ENCODE measurements at regions not wholly inside any gene's neighbourhood (a gene's known extent, or its start where the extent isn't known, plus 50 kb on each side); places are given as distances from the start of the nearest gene placed in this dataset.

DNA sequence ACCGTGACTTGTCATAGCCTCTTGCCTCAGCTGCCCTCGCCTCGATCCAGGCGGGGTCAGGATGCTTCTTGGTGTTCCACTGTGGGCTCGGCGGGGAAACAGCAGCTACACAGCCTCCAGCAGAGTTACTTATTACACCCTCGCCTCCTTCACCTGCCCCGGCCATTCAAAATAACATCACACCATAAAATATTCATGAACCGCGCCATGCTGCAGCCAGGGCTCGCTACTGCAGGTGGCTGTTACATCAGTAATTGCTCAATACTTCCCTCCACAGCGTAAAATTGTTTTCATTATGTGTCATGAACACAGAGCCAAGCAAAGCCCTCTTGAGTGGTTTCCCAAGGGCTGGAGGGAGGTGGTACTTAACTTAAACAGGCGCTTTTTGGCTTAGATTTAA lies 241.5 kb upstream of the SP8 start:
- no peak for DNase-seq (ENCODE audit: low read depth in 2 of 2)

- no peak for DNase-seq (ENCODE audit: low read depth in 2 of 2)
Measured at GRCh38 chr7:21028599-21028998, 241.9 kb upstream of the SP8 start.

GRCh38 chr7:21029006-21029405 lies 242.3 kb upstream of the SP8 start:
- DNase-seq (ENCODE audit: low read depth in 2 of 2): no peak

DNA sequence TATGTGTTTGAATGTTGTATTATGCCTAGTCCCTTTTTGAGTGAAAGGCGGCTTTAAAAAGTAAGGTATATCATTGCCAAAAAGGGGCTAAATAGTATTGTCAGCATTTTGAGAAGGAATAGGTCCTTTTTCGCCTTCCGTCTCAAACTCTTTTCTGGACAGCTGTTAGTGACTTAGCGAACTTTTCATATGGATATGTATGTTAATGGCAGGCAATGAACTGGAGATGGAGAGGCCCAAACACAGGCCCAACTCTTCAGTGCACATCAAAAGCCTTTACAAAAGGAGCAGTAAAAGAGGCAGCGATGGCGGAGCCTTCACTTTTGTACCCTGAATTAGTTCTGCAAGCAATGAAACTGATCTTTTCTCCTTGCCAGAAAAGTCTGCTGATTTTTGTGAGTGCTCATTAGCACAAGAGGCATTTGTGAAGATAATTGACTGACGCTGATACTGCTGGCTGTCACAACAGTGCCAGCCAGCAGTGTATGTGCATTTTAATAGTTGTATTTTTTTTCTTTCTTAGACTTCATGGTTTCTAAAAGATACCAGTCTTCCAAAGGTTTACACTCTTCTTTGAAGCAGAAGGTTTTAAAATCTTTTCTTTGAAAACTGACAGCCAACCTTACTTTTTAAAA lies 243.7 kb upstream of the SP8 start:
- DNase-seq (ENCODE audit: low read depth in 2 of 2): no peak

DNA sequence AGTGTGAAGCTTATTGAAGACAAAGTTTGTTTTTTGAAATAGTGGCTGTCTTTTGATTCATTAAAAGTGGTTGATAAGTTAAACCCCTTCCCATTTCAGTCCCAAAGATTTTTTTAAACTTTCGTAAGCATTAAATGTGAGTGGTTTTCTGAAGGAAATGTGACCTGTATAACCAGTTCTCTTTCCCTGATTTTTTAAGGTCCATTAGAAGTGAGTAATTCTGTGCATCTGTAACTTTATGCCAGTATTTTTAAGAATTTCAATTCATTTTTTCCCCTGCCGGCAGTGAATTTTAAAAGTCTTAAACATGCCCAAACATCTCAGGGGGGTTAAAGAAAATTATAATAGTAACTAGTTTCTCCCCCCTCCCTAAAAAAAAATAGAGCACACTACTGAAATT lies 254.6 kb upstream of the SP8 start:
- no peak for DNase-seq (ENCODE audit: low read depth in 2 of 2)

- DNase-seq (ENCODE audit: low read depth in 2 of 2): no peak
Measured at GRCh38 chr7:21041666-21042065, 255.0 kb upstream of the SP8 start.

GRCh38 chr7:21044384-21044783 lies 257.7 kb upstream of the SP8 start:
- DNase-seq (ENCODE audit: low read depth in 2 of 2): no peak

DNA sequence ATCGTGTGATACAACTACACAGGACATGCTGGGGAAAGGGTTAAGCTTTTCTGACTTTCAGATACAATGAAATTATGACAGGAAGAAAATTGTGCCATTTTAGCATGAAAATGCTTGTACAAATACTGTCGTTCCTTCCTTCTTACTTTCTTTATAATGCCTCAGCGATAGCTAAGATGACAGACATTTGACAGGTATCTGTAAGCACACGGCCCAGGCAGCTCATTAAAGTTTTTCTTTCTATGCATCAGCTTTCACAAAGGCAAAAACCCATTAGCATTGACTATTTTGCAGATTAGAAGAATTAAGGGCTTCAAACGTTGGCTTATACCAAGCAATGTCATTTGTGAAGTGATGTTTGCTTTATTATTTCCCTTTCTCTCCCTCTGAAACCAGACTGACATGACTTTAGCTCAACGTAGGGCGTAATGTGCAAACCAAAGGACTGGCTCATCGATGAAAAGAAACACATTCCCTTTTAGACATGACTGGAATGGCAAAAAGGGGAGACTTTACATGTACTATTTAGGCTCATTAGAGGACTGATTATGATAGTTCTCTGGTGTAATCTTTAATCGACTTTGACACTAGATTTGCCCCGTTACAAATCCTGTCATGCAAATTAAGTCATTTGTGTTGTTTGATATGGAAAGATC lies 258.4 kb upstream of the SP8 start:
- DNase-seq (ENCODE audit: low read depth in 2 of 2): no peak

GRCh38 chr7:21051865-21052264 lies 265.2 kb upstream of the SP8 start:
- DNase-seq (ENCODE audit: low read depth in 2 of 2): no peak

DNA sequence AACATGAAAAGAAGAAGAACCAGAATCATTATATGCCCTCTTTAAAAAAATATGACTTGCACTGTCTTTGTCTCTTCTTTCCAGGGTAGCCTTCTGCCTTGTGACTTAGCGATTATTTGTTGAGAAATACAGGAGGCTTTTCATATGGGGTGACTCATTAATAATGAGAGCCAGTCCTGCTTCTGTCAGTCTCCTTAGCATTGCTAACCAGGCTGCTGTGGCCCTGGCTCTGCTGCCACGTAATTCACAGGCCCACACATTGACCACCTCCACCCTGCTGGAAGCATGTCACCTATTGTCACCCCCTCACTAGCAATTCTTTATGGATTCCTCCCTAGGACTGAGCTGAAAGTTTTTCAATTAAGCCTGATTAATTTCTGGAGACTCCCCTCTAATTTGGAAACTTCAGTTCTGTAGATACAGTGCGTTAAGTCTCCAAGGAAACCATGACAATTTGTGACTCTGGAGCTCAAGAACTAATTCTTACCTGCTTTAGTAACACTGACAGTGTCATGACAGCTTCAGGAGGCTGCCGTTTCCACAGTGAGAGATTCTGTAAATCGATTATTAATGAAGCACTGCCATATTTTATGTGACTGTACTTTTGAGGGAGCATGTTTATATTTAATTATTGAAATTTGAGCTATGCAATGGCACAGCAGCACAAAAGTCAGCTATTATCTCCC lies 267.9 kb upstream of the SP8 start:
- DNase-seq (ENCODE audit: low read depth in 2 of 2): no peak

GRCh38 chr7:21059069-21059468 lies 272.4 kb upstream of the SP8 start:
- DNase-seq (ENCODE audit: low read depth in 2 of 2): no peak

DNA sequence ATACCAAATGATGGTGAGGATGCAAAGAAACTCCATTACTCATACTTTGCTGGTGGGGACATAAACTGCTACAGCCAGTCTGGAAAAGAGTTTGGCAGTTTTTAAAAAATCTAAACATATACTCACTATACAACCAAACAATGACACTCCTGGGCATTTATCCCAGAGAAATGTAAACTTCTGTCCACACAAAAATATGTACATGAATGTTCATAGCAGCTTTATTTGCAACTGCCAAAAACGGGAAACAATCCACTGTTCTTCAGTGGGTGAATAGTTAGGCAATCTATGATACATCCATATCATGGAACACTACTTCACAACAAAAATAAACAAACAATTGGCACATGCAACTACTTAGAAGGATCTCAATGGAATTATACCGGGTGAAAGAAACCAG lies 276.4 kb upstream of the SP8 start:
- DNase-seq (ENCODE audit: low read depth in 2 of 2): no peak

DNA sequence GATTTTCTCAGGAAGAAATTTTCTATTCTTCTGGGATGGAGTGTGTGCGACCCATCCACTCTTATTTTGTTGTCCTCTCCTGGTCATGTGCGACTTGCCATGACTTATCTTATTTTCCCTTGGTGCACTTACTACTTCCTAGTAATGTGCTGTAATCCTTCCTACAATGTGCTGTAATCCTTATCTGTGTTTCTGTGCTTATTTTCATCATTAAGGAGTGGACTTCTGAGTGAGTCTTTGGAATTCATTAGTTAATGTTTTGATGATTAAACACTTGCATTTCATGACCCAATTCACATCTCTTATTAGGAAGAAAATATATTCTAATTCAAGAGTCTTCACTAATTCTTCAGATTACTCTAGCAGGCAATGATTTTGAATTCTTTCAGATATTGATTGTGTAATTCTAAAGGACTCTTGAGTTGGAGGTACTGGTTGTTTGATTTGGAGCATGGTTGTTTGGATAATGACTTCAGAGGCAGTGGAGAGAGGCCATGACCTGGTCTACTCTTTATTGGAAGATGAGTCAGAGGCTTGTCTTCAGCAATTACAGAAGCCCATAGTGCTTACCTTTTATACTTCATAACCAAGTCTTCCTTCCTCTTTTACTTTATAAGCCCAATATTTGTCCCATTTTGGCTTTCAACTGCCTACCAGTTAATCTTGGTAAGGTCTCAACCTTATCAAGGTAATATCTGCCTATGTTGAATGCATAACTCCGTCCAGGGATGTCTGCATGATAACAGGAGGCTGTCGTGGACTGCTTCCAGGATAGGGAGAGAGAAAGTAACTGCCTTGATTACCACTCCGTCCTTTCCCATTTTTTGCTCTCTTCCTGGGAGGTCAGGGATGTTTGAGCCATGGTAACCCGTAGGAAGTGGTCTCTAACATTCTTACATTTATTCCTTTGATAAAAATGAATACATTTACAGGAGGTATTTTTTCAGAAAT lies 278.3 kb upstream of the SP8 start:
- no peak for DNase-seq (ENCODE audit: low read depth in 2 of 2)

DNA sequence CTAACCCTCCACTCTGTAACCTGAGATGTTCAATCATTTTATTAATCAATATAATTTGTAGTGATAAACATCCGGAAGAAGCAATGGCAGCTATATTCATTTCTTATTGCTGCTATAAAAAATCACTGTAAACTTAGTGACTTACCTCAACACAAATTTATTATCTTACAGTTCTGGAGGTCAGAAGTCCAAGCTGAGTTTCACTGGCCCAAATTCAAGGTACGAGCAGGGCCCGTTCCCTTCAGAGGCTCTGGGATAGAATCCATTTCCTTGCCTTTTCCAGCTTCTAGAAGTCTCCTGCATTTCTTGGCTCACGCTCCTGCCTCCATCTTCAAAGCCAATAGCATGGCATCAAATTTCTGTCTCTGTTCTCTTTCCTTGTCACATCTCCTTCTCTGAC lies 279.5 kb upstream of the SP8 start:
- no peak for DNase-seq (ENCODE audit: low read depth in 2 of 2)

- DNase-seq (ENCODE audit: low read depth in 2 of 2): no peak
Measured at GRCh38 chr7:21067216-21067615, 280.5 kb upstream of the SP8 start.

DNA sequence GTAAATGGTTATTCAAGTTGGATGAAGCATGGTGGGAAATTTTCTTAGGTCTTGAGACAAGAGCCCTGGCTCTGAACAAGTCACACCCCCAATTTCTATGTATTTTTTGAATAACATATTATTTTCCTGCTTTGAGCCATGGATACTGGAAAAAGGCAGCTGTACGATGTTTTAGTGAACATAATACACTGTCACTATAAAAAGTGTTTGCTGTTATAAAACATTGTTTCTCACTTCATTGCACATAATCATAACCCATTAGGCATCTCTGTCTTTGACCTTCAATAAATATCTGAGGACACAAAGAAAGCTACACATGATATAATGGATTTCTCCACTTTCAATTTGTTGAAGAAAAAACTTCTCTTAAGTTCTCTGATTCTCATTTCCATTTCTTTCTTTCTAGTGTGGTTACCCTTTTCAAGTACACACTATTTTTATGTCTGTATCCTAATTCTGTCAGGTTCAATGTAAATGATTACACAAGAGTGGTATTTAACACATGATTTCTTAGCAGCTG lies 283.9 kb upstream of the SP8 start:
- DNase-seq (ENCODE audit: low read depth in 2 of 2): no peak

- no peak for DNase-seq (ENCODE audit: low read depth in 2 of 2)
Measured at GRCh38 chr7:21071561-21072501, 285.1 kb upstream of the SP8 start.

- DNase-seq (ENCODE audit: low read depth in 2 of 2): no peak
Measured at GRCh38 chr7:21076054-21076453, 289.4 kb upstream of the SP8 start.

GRCh38 chr7:21076574-21076973 lies 289.9 kb upstream of the SP8 start:
- no peak for DNase-seq (ENCODE audit: low read depth in 2 of 2)

GRCh38 chr7:21077602-21078001 lies 290.9 kb upstream of the SP8 start:
- DNase-seq (ENCODE audit: low read depth in 2 of 2): no peak

DNA sequence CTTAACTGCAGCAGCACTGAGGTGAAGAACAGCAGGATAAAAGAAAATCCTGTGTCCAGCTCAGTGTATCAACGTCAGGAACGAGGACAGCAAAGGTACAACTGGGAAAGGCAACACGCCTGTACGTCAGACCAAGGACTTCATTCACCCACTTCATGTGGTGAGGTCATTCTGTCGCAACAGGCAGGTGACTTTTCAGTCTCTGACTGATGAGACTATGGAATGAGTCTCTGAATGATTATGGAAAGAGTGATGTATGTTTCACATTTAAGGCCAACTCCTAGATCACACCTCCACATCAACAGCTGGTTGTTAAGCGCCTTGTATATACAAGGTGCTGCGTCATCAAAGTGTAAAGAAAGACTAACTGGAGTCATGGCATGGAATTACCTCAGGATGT lies 297.6 kb upstream of the SP8 start:
- no peak for DNase-seq (ENCODE audit: low read depth in 2 of 2)

Data from stimulated activated CD8-positive, alpha-beta memory T cell treated with anti-CD3 and anti-CD28 coated beads, Interleukin-7, amount 100 ng/mL, for 4 hours (primary cell).